PC-9 (cell line): ENCODE measurements at regions not wholly inside any gene's neighbourhood (a gene's known extent, or its start where the extent isn't known, plus 50 kb on each side); places are given as distances from the start of the nearest gene placed in this dataset.

Source experiments
- BruUV-seq: library from RNA; stranded (reverse); fragments of 400-500 nt; replicated peaks from 2 replicates; lab custom pipeline; 2021; lab: Mats Ljungman, UMichigan
- CTCF ChIA-PET: fragments of 300-600 bp; sonication (Branson Sonifier 250); formaldehyde crosslinking; loops from one replicate; lab custom pipeline; 2022; ENCODE audit warnings: antibody characterized with exemption; lab: Charles Lee
- POLR2A ChIA-PET: fragments of 300-600 bp; sonication (Branson Sonifier 250); formaldehyde crosslinking; loops from one replicate; lab custom pipeline; 2022; ENCODE audit warnings: antibody characterized with exemption; ENCODE audit not compliant: unreplicated experiment; lab: Charles Lee
- DNase-seq, 2 experiments: peaks; one replicate each; pipeline versions ENCODE4 v3.0.0 to v3.0.0-alpha.2; 2015 to 2022; ENCODE audit warnings: mixed read lengths in 1 of 2
- H2AFZ ChIP-seq: fragments of 200-600 bp; sonication (generic); 2 replicates; pipeline ENCODE4 v1.8.1; 2017; ENCODE audit warnings: antibody characterized with exemption
- H3F3A ChIP-seq: fragments of 200-600 bp; sonication (generic); 2 replicates; pipeline ENCODE4 v1.8.1; 2017; ENCODE audit warnings: antibody characterized with exemption, mild to moderate bottlenecking, low read depth; ENCODE audit not compliant: insufficient read depth
- H3K27ac ChIP-seq: fragments of 200-600 bp; sonication (generic); 2 replicates; pipeline ENCODE4 v1.6.1; 2016; ENCODE audit warnings: mixed run types
- H3K27me3 ChIP-seq: fragments of 200-600 bp; sonication (generic); 2 replicates; pipeline ENCODE4 v1.6.1; 2016; ENCODE audit warnings: low read depth, mixed run types; ENCODE audit not compliant: insufficient read depth
- H3K36me3 ChIP-seq: fragments of 200-600 bp; sonication (generic); 2 replicates; pipeline ENCODE4 v1.6.1; 2016; ENCODE audit warnings: low read depth, mixed run types
- H3K4me1 ChIP-seq: fragments of 200-600 bp; sonication (generic); replicated peaks from 2 replicates; pipeline ENCODE4 v1.6.1; 2016; ENCODE audit warnings: mixed run types; ENCODE audit not compliant: insufficient read depth
- H3K4me2 ChIP-seq: fragments of 200-600 bp; sonication (generic); 2 replicates; pipeline ENCODE4 v1.6.1; 2017; ENCODE audit warnings: mixed run types
- H3K4me3 ChIP-seq: fragments of 200-600 bp; sonication (generic); 2 replicates; pipeline ENCODE4 v1.6.1; 2016; ENCODE audit warnings: mixed run types
- H3K79me2 ChIP-seq: fragments of 200-600 bp; sonication (generic); 2 replicates; pipeline ENCODE4 v1.6.1; 2017; ENCODE audit warnings: low read depth, mixed run types
- H3K9me2 ChIP-seq: fragments of 200-600 bp; sonication (generic); 2 replicates; pipeline ENCODE4 v1.8.1; 2017; ENCODE audit warnings: mild to moderate bottlenecking; ENCODE audit not compliant: insufficient read depth
- H3K9me3 ChIP-seq: fragments of 200-600 bp; sonication (generic); 2 replicates; pipeline ENCODE4 v1.8.1; 2016; ENCODE audit warnings: low read depth; ENCODE audit not compliant: insufficient read depth
- H4K20me1 ChIP-seq: fragments of 200-600 bp; sonication (generic); 2 replicates; pipeline ENCODE4 v1.8.1; 2017; ENCODE audit not compliant: insufficient read depth
- CTCF ChIP-seq: fragments of 200-600 bp; sonication (generic); conservative IDR thresholded peaks from 2 replicates; pipeline ENCODE4 v1.6.1; 2017; ENCODE audit warnings: mixed run types, antibody characterized with exemption, mild to moderate bottlenecking, moderate library complexity
- EZH2 ChIP-seq: fragments of 200-600 bp; sonication (generic); IDR thresholded peaks from 2 replicates; pipeline ENCODE4 v1.8.0; 2017; ENCODE audit warnings: antibody characterized with exemption, low read depth
- intact Hi-C: fragments of 100-400 bp; cut with micrococcal nuclease; formaldehyde crosslinking; loops from one replicate; pipeline ENCODE4 v1.10.0; 2022; ENCODE audit not compliant: unreplicated experiment

- no peaks in the 10 kb centered on the region for H3K79me2 ChIP-seq
- ChIA-PET POLR2A (no interaction called here), CTCF (no interaction called here)
- no peaks in the 10 kb centered on the region for H3K27me3 ChIP-seq
- H4K20me1 ChIP-seq: no peaks in the 10 kb centered on the region
- H3F3A ChIP-seq: no peaks in the 10 kb centered on the region
- no peak for DNase-seq
- H3K4me2 ChIP-seq: no peak overlapping the region
- intact Hi-C loops: no loop called here
- no peak overlapping the region for H3K27ac ChIP-seq
- no peaks in the 10 kb centered on the region for H3K9me3 ChIP-seq
- no peaks in the 10 kb centered on the region for H3K9me2 ChIP-seq
- no peaks in the 10 kb centered on the region for H3K4me1 ChIP-seq
- no peak overlapping the region for H2AFZ ChIP-seq
- no peaks in the 10 kb centered on the region for H3K36me3 ChIP-seq
- TF ChIP-seq EZH2 (no peak), CTCF (no peak)
- no TSS peak for BruUV-seq
- no peak overlapping the region for H3K4me3 ChIP-seq
These were observed 244.8 kb downstream of the LRRN1 start for GRCh38 chr3:4043867-4044575.

GRCh38 chr3:4044619-4045018 is 245.4 kb downstream of the LRRN1 start:
- no peak overlapping the region for H3K4me3 ChIP-seq
- no peaks in the 10 kb centered on the region for H4K20me1 ChIP-seq
- H3K79me2 ChIP-seq: no peaks in the 10 kb centered on the region
- H3K27me3 ChIP-seq: no peaks in the 10 kb centered on the region
- H3K4me1 ChIP-seq: no peaks in the 10 kb centered on the region
- ChIA-PET CTCF (no interaction called here), POLR2A (no interaction called here)
- H3K9me2 ChIP-seq: no peaks in the 10 kb centered on the region
- no TSS peak for BruUV-seq
- intact Hi-C loops: no loop called here
- H3K9me3 ChIP-seq: no peaks in the 10 kb centered on the region
- no peak overlapping the region for H2AFZ ChIP-seq
- TF ChIP-seq EZH2 (no peak), CTCF (no peak)
- no peak for DNase-seq
- no peak overlapping the region for H3K27ac ChIP-seq
- no peaks in the 10 kb centered on the region for H3F3A ChIP-seq
- no peak overlapping the region for H3K4me2 ChIP-seq
- no peaks in the 10 kb centered on the region for H3K36me3 ChIP-seq

- Histone ChIP-seq H3K4me1 (no peaks in the 10 kb centered on the region), H3K4me3 (no peak overlapping the region), H4K20me1 (no peaks in the 10 kb centered on the region), H3K4me2 (no peak overlapping the region), H3F3A (no peaks in the 10 kb centered on the region), H3K36me3 (no peaks in the 10 kb centered on the region), H3K9me2 (no peaks in the 10 kb centered on the region), H3K79me2 (no peaks in the 10 kb centered on the region), H3K27ac (no peak overlapping the region), H3K27me3 (no peaks in the 10 kb centered on the region), H3K9me3 (no peaks in the 10 kb centered on the region), H2AFZ (no peak overlapping the region)
- BruUV-seq: no TSS peak
- intact Hi-C loops: no loop called here
- CTCF ChIA-PET: no interaction called here
- POLR2A ChIA-PET: no interaction called here
- TF ChIP-seq EZH2: no peak
- no peak for TF ChIP-seq CTCF
- DNase-seq: no peak
These were observed 246.5 kb downstream of the LRRN1 start for GRCh38 chr3:4045756-4046155.
